H9 (cell line): ENCODE measurements at regions not wholly inside any gene's neighbourhood (a gene's known extent, or its start where the extent isn't known, plus 50 kb on each side); places are given as distances from the start of the nearest gene placed in this dataset.

Experiments
- DNase-seq: peaks from one replicate; pipeline ENCODE4 v3.0.0-alpha.2; 2017
- H2AFZ ChIP-seq: one replicate; pipeline ENCODE4 v1.6.1; 2013; ENCODE audit warnings: mild to moderate bottlenecking, low read length, control low read depth, moderate library complexity
- H2AK5ac ChIP-seq: 2 replicates; pipeline ENCODE4 v1.6.1; 2013; ENCODE audit warnings: low read length, control low read depth, mixed read lengths; ENCODE audit not compliant: insufficient read length
- H2BK120ac ChIP-seq: one replicate; pipeline ENCODE4 v1.6.1; 2013; ENCODE audit warnings: low read depth, mild to moderate bottlenecking, low read length, control low read depth, inconsistent platforms; ENCODE audit not compliant: poor library complexity, severe bottlenecking
- H2BK12ac ChIP-seq: 2 replicates; pipeline ENCODE4 v1.6.1; 2013; ENCODE audit warnings: low read length, control low read depth, mixed read lengths, low read depth; ENCODE audit not compliant: insufficient read length
- H2BK15ac ChIP-seq: 2 replicates; pipeline ENCODE4 v1.6.1; 2013; ENCODE audit warnings: low read depth, low read length, control low read depth
- H2BK20ac ChIP-seq: one replicate; pipeline ENCODE4 v1.6.1; 2013; ENCODE audit warnings: low read depth, mild to moderate bottlenecking, low read length, control low read depth, inconsistent platforms; ENCODE audit not compliant: poor library complexity, severe bottlenecking
- H2BK5ac ChIP-seq: 2 replicates; pipeline ENCODE4 v1.6.1; 2013; ENCODE audit warnings: low read length, control low read depth, mixed read lengths; ENCODE audit not compliant: insufficient read length
- H3K14ac ChIP-seq: 2 replicates; pipeline ENCODE4 v1.6.1; 2013; ENCODE audit warnings: low read length, control low read depth; ENCODE audit not compliant: insufficient read depth
- H3K18ac ChIP-seq: 2 replicates; pipeline ENCODE4 v1.6.1; 2013; ENCODE audit warnings: low read depth, mild to moderate bottlenecking, mixed read lengths, low read length, control low read depth; ENCODE audit not compliant: insufficient read length
- H3K23ac ChIP-seq: 2 replicates; pipeline ENCODE4 v1.6.1; 2013; ENCODE audit warnings: low read length, control low read depth, mixed read lengths, low read depth; ENCODE audit not compliant: insufficient read length
- H3K23me2 ChIP-seq: 2 replicates; pipeline ENCODE4 v1.6.1; 2013; ENCODE audit warnings: low read depth, mild to moderate bottlenecking, mixed read lengths, low read length, control low read depth; ENCODE audit not compliant: insufficient read length, poor library complexity, severe bottlenecking
- H3K27ac ChIP-seq: 2 replicates; pipeline ENCODE4 v1.5.1; 2013; ENCODE audit warnings: low read length, control low read depth, mixed read lengths, low read depth; ENCODE audit not compliant: insufficient read length
- H3K27me3 ChIP-seq: 2 replicates; pipeline ENCODE4 v1.6.1; 2013; ENCODE audit warnings: low read length, control low read depth, inconsistent platforms; ENCODE audit not compliant: insufficient read depth
- H3K4ac ChIP-seq: 2 replicates; pipeline ENCODE4 v1.6.1; 2013; ENCODE audit warnings: low read depth, mild to moderate bottlenecking, control low read depth, inconsistent platforms, low read length, moderate library complexity
- H3K4me1 ChIP-seq: 2 replicates; pipeline ENCODE4 v1.6.1; 2013; ENCODE audit warnings: low read length, control low read depth, inconsistent platforms; ENCODE audit not compliant: insufficient read depth
- H3K4me2 ChIP-seq: 2 replicates; pipeline ENCODE4 v1.6.1; 2013; ENCODE audit warnings: low read length, control low read depth, mixed read lengths; ENCODE audit not compliant: insufficient read length, insufficient read depth
- H3K56ac ChIP-seq: 2 replicates; pipeline ENCODE4 v1.6.1; 2013; ENCODE audit warnings: low read depth, mild to moderate bottlenecking, mixed read lengths, low read length, control low read depth; ENCODE audit not compliant: insufficient read length
- H3K79me1 ChIP-seq: 2 replicates; pipeline ENCODE4 v1.6.1; 2013; ENCODE audit warnings: low read depth, mild to moderate bottlenecking, moderate library complexity, low read length, control low read depth, inconsistent platforms; ENCODE audit not compliant: insufficient read depth, poor library complexity, severe bottlenecking
- H3K79me2 ChIP-seq: 2 replicates; pipeline ENCODE4 v1.6.1; 2013; ENCODE audit warnings: low read length, control low read depth, inconsistent platforms; ENCODE audit not compliant: insufficient read depth
- H3K9ac ChIP-seq: 2 replicates; pipeline ENCODE4 v1.6.1; 2013; ENCODE audit warnings: low read length, control low read depth, mixed read lengths; ENCODE audit not compliant: insufficient read length; ENCODE audit errors: extremely low read depth
- H3K9me3 ChIP-seq: one replicate; pipeline ENCODE4 v1.6.1; 2013; ENCODE audit warnings: low read depth, low read length, inconsistent platforms; ENCODE audit not compliant: control insufficient read depth
- H3T11ph ChIP-seq: one replicate; pipeline ENCODE4 v1.6.1; 2013; ENCODE audit warnings: mild to moderate bottlenecking, low read length, control low read depth, inconsistent platforms
- H4K20me1 ChIP-seq: one replicate; pipeline ENCODE4 v1.6.1; 2013; ENCODE audit not compliant: control insufficient read depth, insufficient read length, insufficient read depth
- H4K5ac ChIP-seq: 2 replicates; pipeline ENCODE4 v1.6.1; 2013; ENCODE audit warnings: low read depth, mild to moderate bottlenecking, mixed read lengths, low read length, control low read depth; ENCODE audit not compliant: insufficient read length
- H4K8ac ChIP-seq: replicated peaks from 2 replicates; pipeline ENCODE4 v1.6.1; 2013; ENCODE audit warnings: low read length, control low read depth, mixed read lengths, low read depth; ENCODE audit not compliant: insufficient read length
- H4K91ac ChIP-seq: 2 replicates; pipeline ENCODE4 v1.6.1; 2013; ENCODE audit warnings: low read depth, mild to moderate bottlenecking, moderate library complexity, mixed read lengths, low read length, control low read depth; ENCODE audit not compliant: insufficient read length
- H3K27ac Mint-ChIP-seq, 3 experiments: 2 replicates in 2 of 3; 3 replicates in 1 of 3; pipeline ENCODE4 v1.8.0; 2020 to 2021; ENCODE audit warnings: mixed read lengths in 3 of 3, mild to moderate bottlenecking in 1 of 3, moderate library complexity in 1 of 3
- H3K27me3 Mint-ChIP-seq: 2 replicates; pipeline ENCODE4 v1.8.0; 2021; ENCODE audit warnings: low read depth, mild to moderate bottlenecking, moderate library complexity, mixed read lengths
- H3K36me3 Mint-ChIP-seq, 3 experiments: 2 replicates in 2 of 3; 3 replicates in 1 of 3; pipeline ENCODE4 v1.8.0; 2020 to 2021; ENCODE audit warnings: low read depth in 3 of 3, mixed read lengths in 3 of 3; ENCODE audit not compliant: insufficient read depth in 1 of 3
- H3K4me1 Mint-ChIP-seq, 2 experiments: 2 replicates each; pipeline ENCODE4 v1.8.0; 2020; ENCODE audit warnings: mixed read lengths in 2 of 2
- H3K4me3 Mint-ChIP-seq, 2 experiments: 2 replicates in 1 of 2; 3 replicates in 1 of 2; pipeline ENCODE4 v1.8.0; 2020 to 2021; ENCODE audit warnings: mild to moderate bottlenecking in 2 of 2, mixed read lengths in 2 of 2, moderate library complexity in 1 of 2
- H3K9me3 Mint-ChIP-seq, 2 experiments: 2 replicates in 1 of 2; 3 replicates in 1 of 2; pipeline ENCODE4 v1.8.0; 2020; ENCODE audit warnings: mild to moderate bottlenecking in 2 of 2, mixed read lengths in 2 of 2, moderate library complexity in 1 of 2
- WGBS: extraction: QIAGEN DNeasy Blood & Tissue Kit; methylation state at CpG from one replicate; pipeline ENCODE4 v1.1.7; 2013; ENCODE audit warnings: missing lambda C conversion rate, low lambda C conversion rate, mixed read lengths; ENCODE audit not compliant: insufficient read length; ENCODE audit errors: extremely low coverage; 5-methylcytosine and 5-hydroxymethylcytosine counted together
- TF ChIP-seq, protein P1 (sequence below): fragments of 200-600 bp; sonication (generic); conservative IDR thresholded peaks from 3 replicates; pipeline ENCODE4 v1.8.0; 2021; ENCODE audit warnings: antibody characterized with exemption, mild to moderate bottlenecking

DNA sequence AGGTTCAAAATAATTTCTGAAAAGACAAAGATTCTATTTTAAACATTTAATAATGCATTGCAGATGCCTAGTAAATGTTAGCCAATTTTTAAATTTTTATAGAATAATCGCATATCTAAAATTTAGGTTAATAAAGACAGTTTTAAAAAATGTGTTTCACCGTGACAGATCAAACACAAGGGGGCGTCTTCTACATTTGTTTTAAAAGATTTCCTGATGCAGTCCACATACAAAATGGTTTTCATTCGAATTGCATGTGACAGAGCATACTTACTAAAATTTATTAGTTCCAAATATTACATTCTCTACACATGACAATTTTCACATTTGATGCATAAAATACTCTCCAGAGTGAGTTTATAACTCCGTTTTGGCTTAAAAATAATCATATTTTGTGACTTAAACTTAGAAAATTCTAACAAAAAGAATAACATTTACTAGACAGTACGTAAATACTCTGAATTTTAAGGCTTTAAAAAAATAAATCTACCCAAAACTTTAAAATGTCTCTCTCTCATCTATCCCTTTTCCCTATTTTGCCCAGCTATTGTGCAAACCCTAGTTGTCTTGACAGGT, 75.5 kb downstream of the ADAMTS1 start:
- H3K79me1 ChIP-seq: no peaks in the 10 kb centered on the region
- no peaks in the 10 kb centered on the region for H3K4me1 ChIP-seq
- H2BK20ac ChIP-seq: no peak overlapping the region
- H3K27me3 ChIP-seq: no peaks in the 10 kb centered on the region
- no peaks in the 10 kb centered on the region for H3K23me2 ChIP-seq
- no peak overlapping the region for H3T11ph ChIP-seq
- H3K4ac ChIP-seq: no peak overlapping the region
- no peak overlapping the region for H3K9ac ChIP-seq
- no CpG with 5 or more reads among the region's 6 CpGs for WGBS
- no peaks in the 10 kb centered on the region for H4K20me1 ChIP-seq
- H3K4me2 ChIP-seq: no peak overlapping the region
- Mint-ChIP-seq H3K9me3 (no peaks in the 10 kb centered on the region), H3K27ac (no peak overlapping the region), H3K4me1 (peaks cover 0 to 4% of the 10 kb centered on the region in 2 experiments; a peak in 3 of 4 replicates), H3K27me3 (no peaks in the 10 kb centered on the region), H3K36me3 (no peaks in the 10 kb centered on the region), H3K4me3 (no peak overlapping the region)
- H3K27ac ChIP-seq: no peak overlapping the region
- no peak overlapping the region for H4K91ac ChIP-seq
- H2AFZ ChIP-seq: no peak overlapping the region
- H2BK5ac ChIP-seq: no peak overlapping the region
- H4K5ac ChIP-seq: no peak overlapping the region
- no peak overlapping the region for H2AK5ac ChIP-seq
- no peak overlapping the region for H3K18ac ChIP-seq
- DNase-seq: no peak
- H3K14ac ChIP-seq: no peak overlapping the region
- H4K8ac ChIP-seq: no peak overlapping the region
- no peak overlapping the region for H3K23ac ChIP-seq
- H2BK15ac ChIP-seq: no peak overlapping the region
- TF ChIP-seq, protein P1, sequence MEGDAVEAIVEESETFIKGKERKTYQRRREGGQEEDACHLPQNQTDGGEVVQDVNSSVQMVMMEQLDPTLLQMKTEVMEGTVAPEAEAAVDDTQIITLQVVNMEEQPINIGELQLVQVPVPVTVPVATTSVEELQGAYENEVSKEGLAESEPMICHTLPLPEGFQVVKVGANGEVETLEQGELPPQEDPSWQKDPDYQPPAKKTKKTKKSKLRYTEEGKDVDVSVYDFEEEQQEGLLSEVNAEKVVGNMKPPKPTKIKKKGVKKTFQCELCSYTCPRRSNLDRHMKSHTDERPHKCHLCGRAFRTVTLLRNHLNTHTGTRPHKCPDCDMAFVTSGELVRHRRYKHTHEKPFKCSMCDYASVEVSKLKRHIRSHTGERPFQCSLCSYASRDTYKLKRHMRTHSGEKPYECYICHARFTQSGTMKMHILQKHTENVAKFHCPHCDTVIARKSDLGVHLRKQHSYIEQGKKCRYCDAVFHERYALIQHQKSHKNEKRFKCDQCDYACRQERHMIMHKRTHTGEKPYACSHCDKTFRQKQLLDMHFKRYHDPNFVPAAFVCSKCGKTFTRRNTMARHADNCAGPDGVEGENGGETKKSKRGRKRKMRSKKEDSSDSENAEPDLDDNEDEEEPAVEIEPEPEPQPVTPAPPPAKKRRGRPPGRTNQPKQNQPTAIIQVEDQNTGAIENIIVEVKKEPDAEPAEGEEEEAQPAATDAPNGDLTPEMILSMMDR: peak; percentile 73
- no peak overlapping the region for H3K56ac ChIP-seq
- no peak overlapping the region for H2BK12ac ChIP-seq
- H3K9me3 ChIP-seq: no peaks in the 10 kb centered on the region
- no peak overlapping the region for H2BK120ac ChIP-seq
- H3K79me2 ChIP-seq: no peaks in the 10 kb centered on the region
